SJCRH30 (cell line): ENCODE measurements at regions not wholly inside any gene's neighbourhood (a gene's known extent, or its start where the extent isn't known, plus 50 kb on each side); places are given as distances from the start of the nearest gene placed in this dataset.
"Not testable (repeated sequence)": the region's sequence is repeated elsewhere in the genome, so short reads cannot be mapped to it uniquely, and the experiment has no call there.

Source experiments
- DNase-seq, 2 experiments: peaks; one replicate each; pipeline ENCODE4 v3.0.0-alpha.2; 2015 to 2020
- H3K27ac ChIP-seq: fragments of 250-450 bp; sonication (Bioruptor Pico); 2 replicates; pipeline ENCODE4 v1.5.1; 2020; ENCODE audit warnings: mild to moderate bottlenecking, moderate library complexity
- H3K27me3 ChIP-seq: fragments of 250-450 bp; sonication (Bioruptor Pico); 2 replicates; pipeline ENCODE4 v1.5.1; 2020; ENCODE audit warnings: mild to moderate bottlenecking, moderate library complexity
- H3K36me3 ChIP-seq: fragments of 250-450 bp; sonication (Bioruptor Pico); 2 replicates; pipeline ENCODE4 v1.5.1; 2020; ENCODE audit warnings: mild to moderate bottlenecking, moderate library complexity
- H3K4me1 ChIP-seq: fragments of 250-450 bp; sonication (Bioruptor Pico); 2 replicates; pipeline ENCODE4 v1.5.1; 2020; ENCODE audit warnings: mild to moderate bottlenecking, moderate library complexity
- H3K4me3 ChIP-seq: fragments of 250-450 bp; sonication (Bioruptor Pico); 2 replicates; pipeline ENCODE4 v1.5.1; 2020; ENCODE audit warnings: mild to moderate bottlenecking, moderate library complexity
- H3K9me3 ChIP-seq: fragments of 250-450 bp; sonication (Bioruptor Pico); replicated peaks from 2 replicates; pipeline ENCODE4 v1.5.1; 2020; ENCODE audit warnings: mild to moderate bottlenecking, moderate library complexity

DNA sequence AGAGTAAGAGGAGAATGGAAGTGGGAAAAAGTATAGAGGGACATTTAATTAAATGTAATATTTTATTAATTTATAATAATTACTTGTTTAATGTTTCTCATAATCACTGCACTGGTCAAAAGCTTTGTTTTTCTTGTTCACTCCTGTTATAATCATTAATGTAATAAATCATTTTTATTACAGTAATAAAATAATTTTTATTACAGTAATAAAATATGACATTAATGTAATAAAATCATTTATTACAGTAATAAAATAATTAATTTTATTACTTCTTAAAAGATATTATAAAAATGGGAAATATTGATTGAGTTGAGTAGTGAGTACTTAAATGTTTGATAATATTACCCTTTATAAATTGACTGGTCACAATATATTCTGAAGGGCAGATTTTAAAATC is 181.1 kb upstream of the SOX2 start:
- Histone ChIP-seq H3K4me3 (no peak overlapping the region), H3K9me3 (no peaks in the 10 kb centered on the region), H3K27me3 (no peaks in the 10 kb centered on the region), H3K27ac (no peak overlapping the region), H3K36me3 (no peaks in the 10 kb centered on the region), H3K4me1 (no peaks in the 10 kb centered on the region)
- no peak for DNase-seq

DNA sequence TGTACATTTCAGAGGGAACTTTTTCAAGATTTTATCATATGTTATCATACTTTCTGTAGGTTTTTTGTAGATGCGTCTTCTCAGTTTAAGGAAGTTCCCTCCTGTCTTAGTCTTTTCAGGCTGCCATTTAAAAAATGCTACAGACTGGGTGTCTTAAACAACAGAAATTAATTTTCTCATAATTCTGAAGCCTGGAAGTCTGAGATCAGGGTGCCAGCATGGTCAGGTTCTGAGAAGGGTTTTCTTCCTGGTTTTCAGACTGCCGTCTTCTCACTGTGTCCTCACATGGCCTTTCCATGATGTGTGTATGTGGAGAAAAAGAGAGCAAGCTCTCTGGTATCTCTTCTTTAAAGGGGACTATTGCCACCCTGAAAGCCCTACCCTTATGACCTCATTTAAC is 189.9 kb upstream of the SOX2 start:
- no peak for DNase-seq
- Histone ChIP-seq H3K36me3 (no peaks in the 10 kb centered on the region), H3K4me1 (no peaks in the 10 kb centered on the region)

DNA sequence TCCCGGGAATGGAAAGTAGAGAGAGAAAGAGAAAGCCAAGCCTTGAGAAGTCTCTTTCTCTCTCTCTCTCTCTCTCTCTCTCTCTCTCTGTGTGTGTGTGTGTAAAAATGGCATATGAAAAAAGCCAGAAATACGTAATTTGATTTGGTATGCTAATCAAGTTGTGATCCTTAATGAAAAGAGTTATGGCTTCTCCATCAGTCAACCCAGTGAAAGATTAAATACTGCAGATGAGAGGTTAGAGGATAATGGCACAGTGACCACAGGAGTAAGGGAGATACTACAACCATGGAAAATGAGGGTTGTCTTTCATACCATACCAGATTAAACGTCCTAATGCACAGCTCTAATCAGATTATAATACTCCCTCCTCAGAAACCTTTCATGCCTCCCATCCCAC is 193.5 kb upstream of the SOX2 start:
- Histone ChIP-seq H3K27me3 (no peaks in the 10 kb centered on the region), H3K4me1 (no peaks in the 10 kb centered on the region), H3K9me3 (no peaks in the 10 kb centered on the region), H3K27ac (no peak overlapping the region), H3K36me3 (no peaks in the 10 kb centered on the region), H3K4me3 (no peak overlapping the region)
- no peak for DNase-seq

More for the DNA sequence above, 189.9 kb upstream of the SOX2 start:
- no peak overlapping the region for H3K27ac ChIP-seq
- H3K27me3 ChIP-seq: no peaks in the 10 kb centered on the region
- no peak overlapping the region for H3K4me3 ChIP-seq
- no peaks in the 10 kb centered on the region for H3K9me3 ChIP-seq

DNA sequence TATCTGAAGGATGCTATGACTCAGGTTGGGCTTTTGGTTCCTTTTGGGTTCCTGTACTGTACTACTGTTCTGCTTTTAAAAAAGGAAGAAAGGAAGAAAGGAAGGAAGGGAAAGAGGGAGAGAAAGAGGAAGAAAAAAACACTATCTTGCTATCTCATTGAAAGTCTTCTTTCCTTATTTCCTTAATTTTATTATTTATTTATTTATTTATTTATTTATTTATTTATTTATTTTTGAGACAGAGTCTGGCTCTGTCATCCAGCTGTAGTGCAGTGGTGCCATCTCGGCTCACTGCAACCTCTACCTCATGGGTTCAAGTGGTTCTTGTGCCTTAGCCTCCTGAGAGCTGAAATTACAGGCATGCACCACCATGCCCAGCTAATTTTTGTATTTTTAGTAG is 198.9 kb upstream of the SOX2 start:
- H3K36me3 ChIP-seq: no peaks in the 10 kb centered on the region
- H3K27me3 ChIP-seq: no peaks in the 10 kb centered on the region
- no peaks in the 10 kb centered on the region for H3K9me3 ChIP-seq
- DNase-seq: no peak
- H3K27ac ChIP-seq: no peak overlapping the region
- H3K4me1 ChIP-seq: no peaks in the 10 kb centered on the region
- H3K4me3 ChIP-seq: no peak overlapping the region

DNA sequence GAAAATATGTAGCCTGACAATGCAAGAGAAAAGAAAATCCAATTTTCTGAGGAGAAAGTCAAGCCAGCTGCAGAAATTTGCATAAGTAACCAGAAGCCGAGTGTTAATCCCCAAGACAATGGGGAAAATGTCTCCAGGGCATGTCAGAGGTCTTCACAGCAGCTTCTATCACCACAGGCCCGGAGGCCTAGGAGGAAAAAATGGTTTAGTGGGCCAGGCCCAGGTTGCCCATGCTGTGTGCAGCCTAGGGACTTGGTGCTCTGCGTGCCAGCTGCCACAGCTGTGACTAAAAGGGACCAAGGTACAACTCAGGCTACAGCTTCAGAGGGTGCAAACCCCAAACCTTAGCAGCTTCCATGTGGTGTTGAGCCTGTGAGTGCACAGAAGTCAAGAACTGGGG is 201.2 kb upstream of the SOX2 start:
- Histone ChIP-seq H3K27ac (no peak overlapping the region), H3K9me3 (no peaks in the 10 kb centered on the region), H3K4me1 (no peaks in the 10 kb centered on the region), H3K4me3 (no peak overlapping the region), H3K36me3 (no peaks in the 10 kb centered on the region), H3K27me3 (no peaks in the 10 kb centered on the region)
- DNase-seq: no peak

DNA sequence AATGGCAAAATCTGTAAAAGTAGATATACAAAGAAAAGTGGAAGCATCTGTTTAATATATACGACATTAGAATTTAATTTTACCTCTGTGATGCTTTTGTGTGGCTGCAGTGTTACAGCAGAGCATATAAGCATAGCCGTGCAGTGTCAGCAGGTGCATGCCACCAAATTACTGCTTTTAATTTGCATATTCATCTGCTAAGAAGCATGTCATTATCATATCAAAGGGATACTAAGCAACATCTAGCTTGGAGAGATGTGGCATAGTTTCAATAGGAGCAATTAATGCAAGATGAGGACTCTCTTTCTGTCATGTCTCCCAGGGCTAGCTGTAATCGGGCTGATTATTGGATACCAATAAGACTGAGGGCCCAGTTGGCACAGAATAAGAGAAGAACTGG is 214.4 kb upstream of the SOX2 start:
- DNase-seq: no peak
- no peaks in the 10 kb centered on the region for H3K4me1 ChIP-seq
- no peaks in the 10 kb centered on the region for H3K36me3 ChIP-seq
- no peak overlapping the region for H3K27ac ChIP-seq
- no peaks in the 10 kb centered on the region for H3K9me3 ChIP-seq
- no peaks in the 10 kb centered on the region for H3K27me3 ChIP-seq
- no peak overlapping the region for H3K4me3 ChIP-seq

DNA sequence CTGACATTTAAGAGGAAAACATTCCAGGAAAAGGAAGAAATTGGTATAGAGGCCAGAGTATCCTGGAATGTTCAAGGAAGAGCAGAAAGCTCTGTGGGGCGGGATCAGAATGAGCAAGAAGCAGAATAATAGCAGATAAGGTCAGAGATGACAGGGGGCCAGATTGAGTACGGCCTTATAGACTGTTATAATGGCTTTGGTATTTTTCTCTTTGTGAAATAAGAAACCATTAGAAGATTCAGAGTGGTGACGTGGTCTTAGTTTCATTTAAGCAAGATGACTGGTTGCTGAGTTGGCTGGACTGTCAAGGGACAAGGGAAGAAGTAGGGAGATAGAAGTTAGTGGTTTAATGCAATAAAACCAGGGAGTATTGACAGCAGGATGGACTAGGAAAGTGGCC is 218.3 kb upstream of the SOX2 start:
- Histone ChIP-seq H3K27me3 (no peaks in the 10 kb centered on the region), H3K4me1 (no peaks in the 10 kb centered on the region), H3K9me3 (no peaks in the 10 kb centered on the region), H3K36me3 (no peaks in the 10 kb centered on the region), H3K27ac (no peak overlapping the region), H3K4me3 (no peak overlapping the region)
- DNase-seq: no peak

DNA sequence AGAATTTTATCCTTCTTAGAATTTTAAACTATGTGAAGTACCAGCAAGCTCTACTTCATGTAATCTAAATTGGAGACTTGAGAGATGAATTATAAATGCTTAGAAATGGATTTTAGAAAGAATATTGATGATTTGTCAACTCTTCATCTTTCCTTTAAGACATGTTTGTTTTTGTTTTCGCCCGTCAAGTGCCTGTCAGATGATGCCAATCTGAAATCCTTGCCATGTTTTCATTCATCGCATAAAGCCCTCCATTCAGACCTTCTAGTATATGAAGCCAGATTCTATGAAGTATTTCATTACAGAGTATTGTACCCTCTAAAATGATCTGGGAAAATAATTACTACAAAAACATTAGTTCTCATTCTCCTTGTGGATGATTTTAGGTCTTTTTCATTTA is 223.2 kb upstream of the SOX2 start:
- DNase-seq: no peak
- no peak overlapping the region for H3K4me3 ChIP-seq
- H3K27me3 ChIP-seq: no peaks in the 10 kb centered on the region
- H3K36me3 ChIP-seq: no peaks in the 10 kb centered on the region
- no peak overlapping the region for H3K27ac ChIP-seq
- no peaks in the 10 kb centered on the region for H3K4me1 ChIP-seq
- no peaks in the 10 kb centered on the region for H3K9me3 ChIP-seq

DNA sequence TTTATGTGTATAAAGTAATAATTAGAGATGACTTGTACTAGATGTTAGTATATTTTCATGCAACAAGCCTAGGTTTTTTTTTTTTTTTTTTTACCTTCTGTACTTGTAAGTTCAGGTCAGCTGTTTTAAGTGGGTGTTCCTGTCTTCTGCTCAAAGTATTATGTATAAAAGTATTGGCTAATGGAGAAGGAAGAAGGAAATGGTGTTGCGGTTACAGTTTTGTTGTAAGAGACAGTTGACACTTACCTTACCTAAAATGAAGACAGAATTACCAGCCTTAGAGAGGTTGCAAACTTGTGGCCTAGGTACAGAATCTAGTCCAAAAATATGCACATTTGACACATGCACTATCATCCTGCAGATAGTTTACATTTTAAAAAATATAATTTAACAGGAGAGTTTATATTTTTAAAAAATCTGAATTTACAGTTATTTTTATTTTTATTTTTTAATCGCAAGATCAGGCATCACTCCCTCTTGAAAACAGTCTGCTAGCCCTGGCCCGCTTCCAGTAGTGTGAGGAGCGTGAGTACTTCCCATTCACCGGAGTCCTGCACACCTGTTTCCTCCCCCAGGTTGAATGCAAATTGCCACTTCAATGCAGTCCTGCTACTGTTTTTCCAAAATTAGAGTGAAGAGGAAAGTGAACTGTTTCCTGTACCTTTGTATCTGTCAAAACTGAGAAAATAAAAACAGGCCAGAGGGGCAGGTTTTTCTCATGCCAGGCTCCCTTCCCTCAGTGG is 224.3 kb upstream of the SOX2 start:
- Histone ChIP-seq H3K9me3 (no peaks in the 10 kb centered on the region), H3K36me3 (no peaks in the 10 kb centered on the region), H3K27me3 (no peaks in the 10 kb centered on the region), H3K4me1 (no peaks in the 10 kb centered on the region), H3K4me3 (no peak overlapping the region), H3K27ac (no peak overlapping the region)
- DNase-seq: no peak

DNA sequence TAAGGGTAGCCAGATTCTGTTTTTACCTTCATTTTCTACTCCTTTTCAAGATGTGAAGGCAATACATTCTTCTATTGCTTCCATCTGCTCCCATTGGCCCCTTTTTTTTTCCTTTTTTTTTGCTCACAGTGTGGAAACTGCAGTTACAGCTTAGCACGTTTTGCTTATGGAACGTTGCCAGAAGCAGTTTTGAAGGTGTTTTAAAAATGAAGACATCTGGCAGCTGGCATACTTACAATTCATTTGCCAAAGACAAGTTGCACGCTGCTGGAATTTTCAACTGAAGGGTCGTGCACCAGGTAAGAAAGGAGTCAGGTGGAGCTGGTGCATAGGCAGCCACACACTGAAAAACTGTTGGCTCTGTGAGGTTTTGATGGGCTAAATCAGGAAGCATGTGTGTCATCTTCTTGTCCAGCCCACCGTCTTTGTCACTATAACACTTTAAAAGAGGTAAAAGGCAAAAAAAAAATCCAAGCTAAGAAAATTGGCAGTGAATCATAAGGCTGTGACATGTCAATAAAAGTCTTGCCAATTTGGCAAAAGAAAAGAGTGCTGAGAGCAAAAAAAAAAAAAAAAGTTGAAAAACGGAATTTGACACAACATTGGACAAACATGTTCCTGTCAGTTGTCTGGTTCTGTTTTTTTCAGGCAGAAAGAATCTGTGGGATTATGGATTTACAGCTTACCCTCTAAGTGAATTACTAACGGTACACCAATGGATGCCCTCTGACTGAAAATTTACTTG is 225.4 kb upstream of the SOX2 start:
- H3K36me3 ChIP-seq: no peaks in the 10 kb centered on the region
- H3K9me3 ChIP-seq: no peaks in the 10 kb centered on the region
- H3K27ac ChIP-seq: no peak overlapping the region
- no peaks in the 10 kb centered on the region for H3K4me1 ChIP-seq
- no peaks in the 10 kb centered on the region for H3K27me3 ChIP-seq
- H3K4me3 ChIP-seq: no peak overlapping the region
- no peak for DNase-seq

DNA sequence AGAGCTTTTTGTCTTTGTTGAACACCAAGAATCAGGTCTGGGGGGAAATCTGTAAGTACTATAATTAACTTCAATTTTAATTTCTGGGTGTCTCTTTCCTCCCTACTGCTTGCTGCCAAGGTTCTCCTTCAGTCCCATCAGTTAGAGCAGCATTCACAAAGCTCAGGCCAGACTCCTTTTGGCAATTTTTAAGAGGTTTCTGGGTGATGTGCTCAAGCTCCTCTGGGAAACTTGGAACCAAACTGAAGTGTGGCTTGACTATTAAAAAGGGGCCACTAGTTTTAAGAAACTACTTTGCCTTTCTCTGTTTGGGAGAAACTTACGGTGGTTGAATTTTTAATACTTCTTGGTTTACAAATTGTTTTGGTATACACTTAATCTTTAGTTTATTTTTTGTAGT is 227.7 kb upstream of the SOX2 start:
- Histone ChIP-seq H3K4me1 (no peaks in the 10 kb centered on the region), H3K36me3 (no peaks in the 10 kb centered on the region), H3K9me3 (no peaks in the 10 kb centered on the region), H3K4me3 (no peak overlapping the region), H3K27ac (no peak overlapping the region), H3K27me3 (no peaks in the 10 kb centered on the region)
- no peak for DNase-seq

DNA sequence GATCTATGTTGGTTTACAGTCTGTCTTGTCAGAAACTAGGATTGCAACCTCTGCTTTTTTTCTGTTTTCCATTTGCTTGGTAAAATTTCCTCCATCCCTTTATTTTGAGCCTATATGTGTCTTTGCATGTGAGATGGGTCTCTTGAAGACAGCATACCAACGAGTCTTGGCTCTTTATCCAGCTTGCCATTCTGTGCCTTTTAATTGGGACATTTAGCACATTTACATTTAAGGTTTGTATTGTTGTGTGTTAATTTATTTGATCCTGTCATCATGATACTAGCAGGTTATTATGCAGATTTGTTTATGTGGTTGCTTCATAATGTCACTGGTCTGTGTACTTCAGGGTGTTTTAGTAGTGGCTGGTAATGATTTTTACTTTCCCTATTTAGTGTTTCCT is 236.6 kb upstream of the SOX2 start:
- not testable (repeated sequence) for H3K36me3 ChIP-seq, H3K4me3 ChIP-seq, DNase-seq, H3K9me3 ChIP-seq, H3K4me1 ChIP-seq, H3K27ac ChIP-seq, H3K27me3 ChIP-seq

DNA sequence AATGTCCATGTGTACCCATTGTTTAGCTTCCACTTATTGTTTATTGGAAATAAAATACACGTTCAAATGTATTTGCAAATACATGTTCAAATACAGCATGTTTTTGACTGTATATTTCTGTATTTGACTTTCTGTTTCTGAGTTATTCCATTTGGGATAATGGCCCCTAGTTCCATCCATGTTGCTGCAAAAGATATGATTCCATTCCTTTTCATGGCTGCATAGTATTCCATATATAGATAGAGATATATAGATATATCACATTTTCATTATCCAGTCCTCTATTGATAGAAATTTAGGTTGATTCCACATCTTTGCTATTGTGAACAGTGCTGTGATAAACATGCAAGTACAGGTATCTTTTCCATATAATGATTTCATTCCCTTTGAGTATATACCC is 241.4 kb upstream of the SOX2 start:
- Histone ChIP-seq H3K4me1 (no peaks in the 10 kb centered on the region), H3K9me3 (no peaks in the 10 kb centered on the region), H3K36me3 (no peaks in the 10 kb centered on the region), H3K4me3 (no peak overlapping the region), H3K27me3 (no peaks in the 10 kb centered on the region), H3K27ac (no peak overlapping the region)
- DNase-seq: no peak

DNA sequence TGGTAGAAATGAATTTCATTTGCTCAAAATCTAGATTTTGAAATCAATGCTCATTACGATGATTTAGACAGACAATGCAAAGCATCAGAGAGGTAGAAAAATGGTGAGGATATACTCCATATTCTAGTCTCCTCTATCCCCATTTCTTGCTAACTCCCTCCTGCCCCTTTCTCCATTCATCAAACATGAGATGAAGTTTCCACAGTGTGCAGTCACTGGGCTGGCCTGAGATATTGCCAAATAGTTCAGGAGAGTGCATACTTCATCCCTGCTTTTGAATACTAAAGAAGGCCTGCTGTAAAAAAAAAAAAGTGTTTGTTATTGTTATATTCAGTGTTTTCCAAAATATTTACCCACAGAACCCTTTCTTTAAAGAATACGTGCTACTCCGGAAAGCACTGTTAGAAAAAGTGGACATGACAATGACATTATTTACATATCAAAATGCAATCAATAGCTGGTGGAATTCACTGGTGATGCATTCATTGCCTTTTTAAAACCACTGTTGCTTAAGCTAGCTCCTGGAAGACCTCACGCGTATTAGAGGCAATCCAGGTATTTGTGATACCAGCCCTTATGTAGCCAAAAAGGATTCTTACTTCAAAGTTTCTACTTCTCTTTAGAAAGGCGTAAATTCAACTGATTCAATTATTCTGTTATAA is 247.6 kb upstream of the SOX2 start:
- H3K27me3 ChIP-seq: no peaks in the 10 kb centered on the region
- no peak for DNase-seq
- no peaks in the 10 kb centered on the region for H3K9me3 ChIP-seq
- no peaks in the 10 kb centered on the region for H3K36me3 ChIP-seq
- no peak overlapping the region for H3K27ac ChIP-seq
- H3K4me1 ChIP-seq: no peaks in the 10 kb centered on the region
- no peak overlapping the region for H3K4me3 ChIP-seq

DNA sequence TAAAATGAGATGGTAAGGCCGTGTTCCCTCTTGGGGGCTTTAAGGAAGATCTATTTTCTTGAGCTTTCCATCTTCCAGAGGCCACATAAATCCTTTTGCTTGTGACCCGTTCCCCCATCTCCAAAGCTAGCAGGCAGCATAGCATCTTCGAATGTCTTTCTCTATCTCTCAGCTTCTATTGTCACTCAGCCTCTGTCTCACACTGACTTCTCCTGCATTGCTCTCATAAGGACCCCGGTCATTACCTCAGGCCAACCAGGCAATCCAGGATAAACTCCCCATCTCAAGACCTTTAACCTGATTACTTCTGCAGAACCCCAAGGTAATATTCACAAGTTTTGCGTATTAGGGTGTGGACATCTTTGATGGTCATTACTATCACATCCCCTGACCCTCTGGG is 250.3 kb upstream of the SOX2 start:
- Histone ChIP-seq H3K27ac (no peak overlapping the region), H3K4me3 (no peak overlapping the region), H3K27me3 (no peaks in the 10 kb centered on the region), H3K4me1 (no peaks in the 10 kb centered on the region), H3K36me3 (no peaks in the 10 kb centered on the region), H3K9me3 (no peaks in the 10 kb centered on the region)
- no peak for DNase-seq
